GM23338 (cell line): ENCODE measurements at regions not wholly inside any gene's neighbourhood (a gene's known extent, or its start where the extent isn't known, plus 50 kb on each side); places are given as distances from the start of the nearest gene placed in this dataset.

Source experiments
- ATAC-seq: fragments of 200-7000 bp; cut with Tn5 transposase; 3 replicates; pipeline ENCODE4 v1.9.1; 2020
- DNase-seq: peaks from one replicate; pipeline ENCODE4 v3.0.0-alpha.2; 2015; ENCODE audit warnings: low spot score
- H2AFZ ChIP-seq: fragments of 200-600 bp; sonication (generic); 2 replicates; pipeline ENCODE4 v1.8.0; 2016; ENCODE audit warnings: antibody characterized with exemption, mild to moderate bottlenecking, moderate library complexity
- H3F3A ChIP-seq: fragments of 200-600 bp; sonication (generic); replicated peaks from 2 replicates; pipeline ENCODE4 v1.8.0; 2017; ENCODE audit warnings: antibody characterized with exemption, mixed run types, low read depth
- H3K27ac ChIP-seq: fragments of 200-600 bp; sonication (generic); 2 replicates; pipeline ENCODE4 v1.6.1; 2016; ENCODE audit warnings: low read depth
- H3K27me3 ChIP-seq: fragments of 200-600 bp; sonication (generic); 2 replicates; pipeline ENCODE4 v1.8.0; 2016; ENCODE audit warnings: mild to moderate bottlenecking, mixed run types, moderate library complexity; ENCODE audit not compliant: insufficient read depth
- H3K36me3 ChIP-seq: fragments of 200-600 bp; sonication (generic); 2 replicates; pipeline ENCODE4 v1.8.0; 2016; ENCODE audit warnings: mild to moderate bottlenecking; ENCODE audit not compliant: insufficient read depth
- H3K4me1 ChIP-seq: fragments of 200-600 bp; sonication (generic); 2 replicates; pipeline ENCODE4 v1.8.0; 2016; ENCODE audit warnings: mild to moderate bottlenecking, moderate library complexity; ENCODE audit not compliant: insufficient read depth
- H3K4me2 ChIP-seq: fragments of 200-600 bp; sonication (generic); 2 replicates; pipeline ENCODE4 v1.7.1; 2017; ENCODE audit warnings: mixed run types
- H3K4me3 ChIP-seq: fragments of 200-600 bp; sonication (generic); 2 replicates; pipeline ENCODE4 v1.6.1; 2016; ENCODE audit warnings: mixed run types
- H3K79me2 ChIP-seq: fragments of 200-600 bp; sonication (generic); replicated peaks from 2 replicates; pipeline ENCODE4 v1.8.0; 2017; ENCODE audit warnings: mild to moderate bottlenecking; ENCODE audit not compliant: insufficient read depth
- H3K9me2 ChIP-seq: fragments of 200-600 bp; sonication (generic); 2 replicates; pipeline ENCODE4 v1.8.0; 2017; ENCODE audit not compliant: insufficient read depth
- H4K20me1 ChIP-seq: fragments of 200-600 bp; sonication (generic); replicated peaks from 2 replicates; pipeline ENCODE4 v1.8.0; 2017; ENCODE audit warnings: mild to moderate bottlenecking; ENCODE audit not compliant: insufficient read depth
- H3K27ac Mint-ChIP-seq: 2 replicates; pipeline ENCODE4 v1.8.0; 2020; ENCODE audit warnings: inconsistent platforms, mild to moderate bottlenecking, moderate library complexity, mixed read lengths
- H3K27me3 Mint-ChIP-seq: 3 replicates; pipeline ENCODE4 v1.8.0; 2022; ENCODE audit warnings: low read depth, mild to moderate bottlenecking, moderate library complexity, mixed read lengths, inconsistent platforms; ENCODE audit not compliant: insufficient read depth, poor library complexity
- H3K36me3 Mint-ChIP-seq: 3 replicates; pipeline ENCODE4 v1.8.0; 2021; ENCODE audit warnings: low read depth, mild to moderate bottlenecking, inconsistent platforms, moderate library complexity, mixed read lengths
- H3K4me1 Mint-ChIP-seq: 3 replicates; pipeline ENCODE4 v1.8.0; 2020; ENCODE audit warnings: mild to moderate bottlenecking, inconsistent platforms, mixed read lengths
- H3K4me3 Mint-ChIP-seq: 3 replicates; pipeline ENCODE4 v1.8.0; 2021; ENCODE audit warnings: moderate library complexity, mild to moderate bottlenecking, inconsistent platforms, mixed read lengths
- H3K9me3 Mint-ChIP-seq: 3 replicates; pipeline ENCODE4 v1.8.0; 2020; ENCODE audit warnings: moderate library complexity, mild to moderate bottlenecking, inconsistent platforms, mixed read lengths
- CREB1 ChIP-seq: fragments of 250-450 bp; sonication (Bioruptor Pico); IDR thresholded peaks from 2 replicates; pipeline ENCODE4 v1.5.0; 2020; ENCODE audit warnings: low read depth, mild to moderate bottlenecking, moderate library complexity
- CTCF ChIP-seq, 2 experiments: fragments of 200-600 bp in 1 of 2; sonication (generic) in 1 of 2; conservative IDR thresholded peaks; 2 replicates each; pipeline versions ENCODE4 v1.5.1 to v1.6.1; 2016 to 2017; ENCODE audit warnings: antibody characterized with exemption in 2 of 2, low read depth in 2 of 2, mild to moderate bottlenecking in 2 of 2, moderate library complexity in 1 of 2
- NANOG ChIP-seq: IDR thresholded peaks from 2 replicates; pipeline ENCODE4 v1.6.1; 2016; ENCODE audit warnings: antibody characterized with exemption, borderline replicate concordance
- POLR2AphosphoS5 ChIP-seq: IDR thresholded peaks from 2 replicates; pipeline ENCODE4 v1.6.1; 2016; ENCODE audit warnings: antibody characterized with exemption, low read depth
- STAT1 ChIP-seq: IDR thresholded peaks from one replicate; pipeline ENCODE4 v1.6.1; 2016; ENCODE audit warnings: antibody characterized with exemption; ENCODE audit not compliant: unreplicated experiment
- ZNF114 ChIP-seq: fragments of 250-450 bp; sonication (Bioruptor Pico); IDR thresholded peaks from 2 replicates; pipeline ENCODE4 v1.5.0; 2020; ENCODE audit warnings: mild to moderate bottlenecking, moderate library complexity
- ZNF331 ChIP-seq: fragments of 250-450 bp; sonication (Bioruptor Pico); IDR thresholded peaks from 2 replicates; pipeline ENCODE4 v1.5.0; 2020; ENCODE audit warnings: low read depth, mild to moderate bottlenecking, moderate library complexity
- ZNF462 ChIP-seq: fragments of 250-450 bp; sonication (Bioruptor Pico); IDR thresholded peaks from 2 replicates; pipeline ENCODE4 v1.5.0; 2020; ENCODE audit warnings: mild to moderate bottlenecking, moderate library complexity

GRCh38 chr5:96016216-96016615 is 54.6 kb upstream of the ELL2 start:
- ATAC-seq (no peak), DNase-seq (no peak)
- Mint-ChIP-seq H3K9me3 (0 out of 3 replicates have a peak, but pooled peaks cover 3% of the 10 kb centered on the region), H3K4me3 (no peak overlapping the region), H3K27ac (no peak overlapping the region), H3K27me3 (no peaks in the 10 kb centered on the region), H3K4me1 (no peaks in the 10 kb centered on the region), H3K36me3 (no peaks in the 10 kb centered on the region)
- no peak overlapping the region for H2AFZ ChIP-seq
- no peak overlapping the region for H3K4me2 ChIP-seq
- H3K9me2 ChIP-seq: no peaks in the 10 kb centered on the region
- no peaks in the 10 kb centered on the region for H4K20me1 ChIP-seq
- H3K4me3 ChIP-seq: no peak overlapping the region
- no peak for TF ChIP-seq ZNF462 (CRISPR knock-in tag)
- TF ChIP-seq CREB1: no peak
- no peak for TF ChIP-seq ZNF114 (CRISPR knock-in tag)
- TF ChIP-seq NANOG: no peak
- TF ChIP-seq STAT1: no peak
- TF ChIP-seq ZNF331 (CRISPR knock-in tag): no peak
- no peak for TF ChIP-seq POLR2AphosphoS5
- H3K36me3 ChIP-seq: no peaks in the 10 kb centered on the region
- H3K79me2 ChIP-seq: no peaks in the 10 kb centered on the region
- H3K4me1 ChIP-seq: no peaks in the 10 kb centered on the region
- no peaks in the 10 kb centered on the region for H3K27me3 ChIP-seq
- H3K27ac ChIP-seq: no peak overlapping the region
- H3F3A ChIP-seq: no peaks in the 10 kb centered on the region

GRCh38 chr5:96015709-96016108 is 54.1 kb upstream of the ELL2 start:
- no peak overlapping the region for H3K4me3 Mint-ChIP-seq
- Histone ChIP-seq H3K27me3 (no peaks in the 10 kb centered on the region), H3K79me2 (no peaks in the 10 kb centered on the region), H2AFZ (no peak overlapping the region), H4K20me1 (no peaks in the 10 kb centered on the region), H3K4me2 (no peak overlapping the region), H3K4me1 (no peaks in the 10 kb centered on the region), H3K27ac (no peak overlapping the region), H3K4me3 (no peak overlapping the region), H3F3A (no peaks in the 10 kb centered on the region), H3K36me3 (no peaks in the 10 kb centered on the region), H3K9me2 (no peaks in the 10 kb centered on the region)
- no peaks in the 10 kb centered on the region for H3K4me1 Mint-ChIP-seq
- DNase-seq (no peak), ATAC-seq (no peak)
- H3K27ac Mint-ChIP-seq: no peak overlapping the region
- 0 out of 3 replicates have a peak, but pooled peaks cover 3% of the 10 kb centered on the region for H3K9me3 Mint-ChIP-seq
- H3K27me3 Mint-ChIP-seq: no peaks in the 10 kb centered on the region
- H3K36me3 Mint-ChIP-seq: no peaks in the 10 kb centered on the region
- no peak for TF ChIP-seq POLR2AphosphoS5
- TF ChIP-seq CTCF (conservative IDR thresholded peaks at IDR 0.05; ENCODE audit: low read depth in 2 of 2): no peak
- TF ChIP-seq ZNF331 (CRISPR knock-in tag): no peak
- TF ChIP-seq NANOG: no peak
